ENCODE measurements at regions not wholly inside any gene's neighbourhood (a gene's known extent, or its start where the extent isn't known, plus 50 kb on each side); places are given as distances from the start of the nearest gene placed in this dataset.
"Not testable (repeated sequence)": the region's sequence is repeated elsewhere in the genome, so short reads cannot be mapped to it uniquely, and the experiment has no call there.

DNA sequence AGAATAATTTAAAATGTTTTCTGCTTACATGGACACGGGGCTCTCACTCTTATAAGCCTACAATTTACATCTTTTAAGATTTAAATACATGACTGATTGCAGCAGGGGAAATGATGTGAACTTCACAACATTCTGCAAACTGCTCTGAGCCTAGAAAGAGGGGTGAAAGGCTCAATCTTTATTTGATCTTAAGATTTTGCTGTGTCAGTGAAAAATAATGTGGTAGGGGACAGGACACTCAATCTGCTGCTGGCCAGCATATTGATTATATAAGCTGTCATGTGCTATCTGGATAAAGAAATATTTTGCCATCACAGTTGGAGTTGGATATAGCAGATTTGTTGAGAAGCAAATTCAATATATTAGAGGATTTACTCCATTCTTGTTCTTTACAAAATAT is 2210.5 kb downstream of the PCDH7 start:
- no peak overlapping the region for H3K4me3 ChIP-seq (ENCODE audit: low read depth, low read length)
- no peak for DNase-seq (ENCODE audit: low read depth)

DNA sequence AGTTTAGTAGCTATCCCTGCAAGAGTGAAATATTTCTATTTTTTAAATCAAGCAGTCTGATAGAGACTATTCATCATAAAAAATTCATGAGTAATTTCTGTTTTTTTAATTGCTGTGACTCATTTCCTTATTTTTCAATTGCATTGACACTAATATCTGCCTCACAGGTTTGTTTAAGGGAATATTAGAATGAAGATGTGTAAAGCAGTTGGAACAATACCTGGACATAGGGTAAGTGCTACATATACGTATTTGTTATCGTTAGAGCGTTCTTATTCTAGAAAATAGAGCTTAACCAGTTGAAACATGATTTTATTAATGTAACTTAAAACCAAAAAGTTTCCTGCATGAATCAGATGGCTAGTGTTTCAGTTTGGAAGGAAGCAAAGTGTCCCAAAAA is 2211.3 kb downstream of the PCDH7 start:
- H3K4me3 ChIP-seq (ENCODE audit: low read depth, low read length): no peak overlapping the region
- no peak for DNase-seq (ENCODE audit: low read depth)

DNA sequence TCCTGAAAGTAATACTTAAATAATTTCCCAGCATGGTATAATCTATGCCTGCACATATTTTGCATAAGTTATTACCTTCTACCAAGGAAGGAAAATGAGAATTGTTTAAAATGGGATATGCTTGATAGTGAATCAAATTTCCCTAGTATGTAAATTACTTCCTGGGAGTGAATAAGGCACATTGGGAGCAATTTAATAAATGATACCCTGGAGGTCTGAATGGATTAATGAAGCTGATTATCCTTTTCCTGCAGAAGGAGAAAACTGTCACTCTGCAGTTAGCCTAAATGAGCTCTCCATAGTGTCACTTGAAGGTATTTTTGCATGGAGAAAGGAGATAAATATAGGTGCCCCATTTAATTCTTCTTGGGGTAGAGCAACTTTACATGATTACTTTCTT is 2212.0 kb downstream of the PCDH7 start:
- no peak for DNase-seq (ENCODE audit: low read depth)
- no peak overlapping the region for H3K4me3 ChIP-seq (ENCODE audit: low read depth, low read length)

DNA sequence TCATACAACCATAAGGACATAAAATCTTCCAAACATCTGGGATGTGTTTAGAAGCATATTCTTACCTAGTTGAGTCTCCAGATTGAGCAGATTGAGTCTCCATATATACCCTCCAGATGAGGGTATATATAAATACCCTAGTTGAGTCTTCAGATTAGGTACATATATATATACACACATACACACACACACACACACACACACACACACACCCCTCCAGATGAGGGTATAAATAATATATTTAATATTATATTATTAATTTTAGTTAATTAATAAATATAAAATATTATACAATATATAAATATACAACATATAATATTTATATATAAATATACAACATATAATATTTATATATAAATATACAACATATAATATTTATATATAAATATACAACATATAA is 2219.1 kb downstream of the PCDH7 start:
- H3K4me3 ChIP-seq (ENCODE audit: low read depth, low read length); DNase-seq (ENCODE audit: low read depth): not testable (repeated sequence)

DNA sequence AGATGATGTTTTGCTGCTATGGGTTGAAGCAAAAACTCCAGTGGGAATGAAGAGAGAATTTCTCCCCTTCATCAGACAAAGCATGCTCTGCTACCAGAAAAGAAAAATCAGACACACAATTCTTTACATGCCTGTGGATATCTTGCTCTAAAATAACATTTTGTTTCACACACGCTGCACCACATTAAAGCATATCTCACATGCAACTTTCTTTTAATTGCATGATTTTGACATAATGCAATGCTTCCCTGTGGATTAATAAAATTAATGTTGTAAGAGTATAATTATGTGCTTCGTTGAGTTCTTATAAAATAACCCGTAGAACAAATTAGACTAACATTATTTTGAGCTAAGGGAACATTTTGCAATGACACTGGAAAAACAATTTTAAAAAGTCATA is 2230.7 kb downstream of the PCDH7 start:
- no peak for DNase-seq (ENCODE audit: low read depth)
- no peak overlapping the region for H3K4me3 ChIP-seq (ENCODE audit: low read depth, low read length)

DNA sequence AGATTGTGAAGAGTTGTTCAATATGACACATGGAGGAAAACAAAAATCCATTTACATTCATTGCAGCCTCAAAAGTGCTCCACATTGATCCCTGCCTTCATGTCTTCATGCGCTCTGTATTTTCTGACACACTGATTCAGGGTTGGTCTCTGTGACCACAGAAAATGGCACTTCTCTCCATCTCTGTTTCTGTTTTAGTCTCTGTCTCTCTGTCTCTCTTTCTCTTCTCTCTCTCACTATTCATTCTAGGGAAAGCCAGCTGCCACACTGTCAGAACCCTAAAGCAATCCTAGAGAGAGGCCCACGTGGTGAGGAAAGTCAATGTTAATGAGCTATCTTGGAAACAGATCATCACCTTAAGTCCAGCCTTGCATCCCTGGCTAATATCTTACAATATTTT is 2238.4 kb downstream of the PCDH7 start:
- DNase-seq (ENCODE audit: low read depth): no peak
- H3K4me3 ChIP-seq (ENCODE audit: low read depth, low read length): no peak overlapping the region

DNA sequence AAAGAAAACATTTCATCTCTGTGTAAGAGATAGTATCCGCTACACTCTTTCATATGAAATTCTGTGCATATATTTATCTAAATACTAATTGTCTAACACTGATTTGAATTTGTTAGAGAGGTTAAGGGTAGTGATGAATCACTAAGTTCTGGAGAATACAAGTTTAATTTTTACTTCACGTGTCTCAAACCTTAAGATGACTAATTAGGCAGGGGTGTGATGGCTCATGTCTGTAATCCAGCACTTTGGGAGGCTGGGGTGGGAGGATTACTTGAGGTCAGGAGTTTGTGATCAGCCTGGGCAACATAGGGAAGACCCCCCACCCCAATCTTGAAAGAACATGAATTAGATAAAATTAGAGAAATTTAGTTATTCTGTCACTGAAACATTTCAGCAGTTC is 2241.9 kb downstream of the PCDH7 start:
- H3K4me3 ChIP-seq (ENCODE audit: low read depth, low read length): no peak overlapping the region
- DNase-seq (ENCODE audit: low read depth): no peak

DNA sequence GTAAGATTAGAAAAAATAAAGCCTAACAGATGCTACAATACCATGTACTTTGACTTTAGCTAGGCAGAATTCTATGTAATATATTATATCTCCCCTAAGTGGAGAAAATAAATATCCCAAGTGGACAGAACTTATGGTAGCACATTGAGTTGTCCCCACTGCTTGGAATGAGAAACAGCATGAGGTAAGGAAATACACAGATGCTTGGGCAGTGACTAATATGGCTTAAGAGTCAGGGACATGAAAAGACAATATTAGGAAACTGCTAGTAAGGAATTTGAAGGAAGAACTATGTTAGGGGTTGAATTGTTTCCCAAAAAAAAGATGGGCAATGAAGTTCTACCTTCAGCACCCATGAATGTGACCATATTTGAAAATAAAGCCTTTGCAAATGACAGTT is 2265.1 kb downstream of the PCDH7 start:
- H3K4me3 ChIP-seq (ENCODE audit: low read depth, low read length): no peak overlapping the region
- peak; percentile 41 for DNase-seq (ENCODE audit: low read depth)

DNA sequence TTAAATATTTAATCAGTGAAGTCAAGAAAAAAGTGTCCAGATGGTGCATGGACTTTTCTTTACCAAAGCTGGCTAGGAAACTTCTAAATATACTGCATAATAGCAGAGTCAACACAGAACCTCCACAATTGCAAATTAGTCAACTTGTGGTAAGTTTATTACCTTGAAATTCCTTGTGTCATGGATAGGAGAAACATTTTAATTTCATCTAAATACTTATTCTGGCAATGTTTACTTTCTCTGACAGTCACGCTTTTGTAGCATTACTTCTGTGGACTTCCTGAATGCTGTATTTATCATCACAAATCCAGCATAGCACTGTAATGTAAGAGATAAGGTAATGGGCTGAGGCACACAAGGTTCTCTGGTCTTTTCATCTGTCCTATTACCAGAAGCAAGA is 2266.1 kb downstream of the PCDH7 start:
- H3K4me3 ChIP-seq (ENCODE audit: low read depth, low read length): no peak overlapping the region
- DNase-seq (ENCODE audit: low read depth): no peak

DNA sequence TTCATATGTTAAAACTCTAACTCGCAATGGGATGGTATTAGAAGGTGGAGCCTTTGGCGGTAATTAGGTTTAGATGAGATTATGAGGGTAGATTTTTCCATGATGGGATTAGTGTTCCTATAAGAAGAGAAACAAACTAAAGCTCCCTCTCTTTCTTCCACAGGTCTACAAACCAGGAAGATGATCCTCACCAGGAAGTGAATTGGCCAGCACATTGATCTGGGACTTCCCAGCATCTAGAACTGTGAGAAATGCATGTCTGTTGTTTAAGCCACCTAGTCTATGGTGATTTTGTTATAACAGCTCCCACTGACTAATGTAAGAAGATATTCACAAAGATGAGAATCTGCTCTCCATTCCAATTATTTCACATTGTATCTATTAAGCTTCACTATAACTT is 2266.9 kb downstream of the PCDH7 start:
- DNase-seq (ENCODE audit: low read depth): no peak

DNA sequence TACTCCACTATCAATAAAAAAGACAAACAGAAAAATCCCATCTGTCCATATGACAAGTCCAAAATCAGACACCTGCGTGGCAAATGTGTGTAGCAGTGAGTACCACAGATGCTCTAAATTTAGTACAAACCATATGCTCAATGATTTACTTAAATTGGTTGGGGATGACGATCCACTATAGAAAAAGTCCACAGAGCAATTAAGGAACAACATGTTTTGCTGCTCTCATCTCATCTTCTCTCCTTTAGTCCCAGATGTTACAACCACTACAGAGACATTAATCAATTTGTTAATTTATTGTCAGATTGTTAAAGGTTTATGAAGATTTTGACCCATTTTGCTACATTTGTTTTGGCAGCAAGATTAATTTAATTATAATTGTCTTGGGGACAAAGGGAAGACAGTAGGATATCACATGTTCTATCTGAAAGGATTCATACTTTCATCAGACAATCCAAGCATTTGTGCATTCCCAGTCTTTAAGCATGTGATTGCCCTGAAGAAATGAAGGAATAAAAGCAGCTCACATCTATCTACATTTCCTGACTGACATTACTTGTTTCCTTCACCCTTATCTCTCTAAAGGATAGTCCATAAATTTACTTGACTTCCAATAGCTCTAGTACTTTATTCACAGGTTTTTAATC is 2268.1 kb downstream of the PCDH7 start:
- no peak for DNase-seq (ENCODE audit: low read depth)
- no peak overlapping the region for H3K4me3 ChIP-seq (ENCODE audit: low read depth, low read length)

More for the DNA sequence above, 2266.9 kb downstream of the PCDH7 start:
- H3K4me3 ChIP-seq (ENCODE audit: low read depth, low read length): no peak overlapping the region

DNA sequence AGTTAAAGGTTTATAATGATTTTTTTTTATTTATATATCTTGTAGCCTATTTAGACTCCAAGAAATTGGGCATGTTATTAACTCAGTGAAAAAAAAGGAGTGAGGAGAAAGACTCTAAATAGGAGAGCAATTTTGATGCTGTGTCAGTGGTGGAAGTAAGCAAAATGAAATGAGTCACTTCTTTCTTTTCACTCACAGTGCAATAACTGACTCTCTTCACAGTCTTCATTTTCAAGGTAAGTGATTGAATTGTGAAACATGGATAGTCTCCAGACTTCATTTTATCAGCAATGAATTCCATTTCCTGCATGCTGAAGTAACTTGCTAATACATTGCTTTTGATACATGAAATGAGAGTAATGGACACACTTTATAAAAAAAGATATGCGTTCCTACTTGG is 2271.5 kb downstream of the PCDH7 start:
- DNase-seq (ENCODE audit: low read depth): no peak
- no peak overlapping the region for H3K4me3 ChIP-seq (ENCODE audit: low read depth, low read length)

DNA sequence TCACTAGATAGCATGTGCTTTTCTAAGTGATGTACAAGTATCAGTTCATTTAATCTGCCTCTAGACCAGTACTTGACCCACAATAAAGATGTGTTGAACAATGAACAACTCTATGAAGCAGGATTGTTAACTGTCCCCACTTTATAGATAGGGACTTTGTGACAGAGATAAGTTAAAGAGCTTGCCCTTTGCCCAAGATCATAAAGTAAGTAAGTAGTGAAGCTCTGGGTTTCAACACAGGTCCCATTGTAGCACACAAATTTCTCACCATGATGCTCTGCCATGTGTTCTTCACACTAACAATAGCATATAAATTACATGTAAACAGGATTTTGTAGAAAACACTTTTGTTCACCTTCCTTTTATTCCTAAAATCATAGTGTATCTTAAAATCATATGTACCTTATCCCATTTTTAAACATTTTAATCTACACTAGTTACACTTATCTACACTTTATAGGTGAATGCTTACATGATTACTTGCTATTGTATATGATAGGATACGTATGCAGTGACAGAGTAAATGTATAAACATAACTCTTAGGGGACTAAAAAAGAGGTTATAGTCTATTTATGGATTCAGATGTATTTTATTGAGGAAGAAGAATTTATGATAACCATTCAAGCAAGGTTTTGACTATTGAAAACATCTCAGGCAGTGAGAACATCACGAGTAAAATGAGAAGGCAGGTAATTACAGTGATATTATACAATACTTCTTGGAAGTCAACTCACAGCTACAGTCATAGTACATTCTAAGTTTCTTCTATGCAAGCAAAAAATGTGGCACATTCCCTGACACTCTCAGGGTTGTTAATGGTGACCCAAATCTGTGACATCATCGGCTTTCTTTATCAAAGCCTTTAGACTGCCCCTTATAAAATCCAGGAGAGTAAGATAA is 2275.1 kb downstream of the PCDH7 start:
- no peak for DNase-seq (ENCODE audit: low read depth)

DNA sequence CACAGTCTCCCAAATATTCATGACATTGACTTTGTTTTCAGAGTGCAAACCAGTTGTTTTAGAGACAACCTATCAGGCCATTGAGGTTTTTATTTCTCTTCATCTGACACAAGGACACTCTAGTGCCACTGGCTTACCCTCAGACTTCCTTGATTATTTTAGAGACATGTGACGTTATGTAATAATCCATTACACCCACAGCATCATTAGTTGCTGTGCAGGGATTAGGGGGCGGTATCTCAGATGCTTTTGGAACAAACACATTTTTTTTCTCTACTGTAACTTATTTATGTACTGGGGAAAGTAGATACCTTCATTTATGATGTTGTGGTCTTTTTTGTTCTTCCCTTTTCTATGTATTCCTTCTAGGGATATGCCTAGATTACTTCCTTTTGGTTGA is 2293.1 kb downstream of the PCDH7 start:
- DNase-seq (ENCODE audit: low read depth): no peak

More for the DNA sequence above, 2275.1 kb downstream of the PCDH7 start:
- H3K4me3 ChIP-seq (ENCODE audit: low read depth, low read length): no peak overlapping the region

DNA sequence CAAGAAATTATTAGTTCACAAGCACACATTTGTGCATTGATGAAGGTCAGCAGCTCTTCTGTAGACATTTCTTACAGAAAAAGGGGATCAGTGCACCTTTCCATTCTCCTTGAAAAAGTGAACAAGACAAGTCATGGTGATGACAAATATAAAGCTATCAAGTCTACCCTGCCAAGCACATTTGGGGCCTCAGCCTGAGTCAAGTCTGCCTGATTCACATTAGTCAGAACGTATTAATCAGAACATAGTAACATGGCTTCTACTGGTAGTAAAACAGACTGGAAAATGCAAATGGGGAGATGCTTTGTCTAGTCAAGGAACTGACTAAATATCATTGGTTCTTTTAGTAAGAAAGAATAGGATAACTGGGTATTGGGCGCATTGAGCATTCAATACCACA is 2305.1 kb downstream of the PCDH7 start:
- DNase-seq (ENCODE audit: low read depth): no peak

More for the DNA sequence above, 2293.1 kb downstream of the PCDH7 start:
- H3K4me3 ChIP-seq (ENCODE audit: low read depth, low read length): no peak overlapping the region

DNA sequence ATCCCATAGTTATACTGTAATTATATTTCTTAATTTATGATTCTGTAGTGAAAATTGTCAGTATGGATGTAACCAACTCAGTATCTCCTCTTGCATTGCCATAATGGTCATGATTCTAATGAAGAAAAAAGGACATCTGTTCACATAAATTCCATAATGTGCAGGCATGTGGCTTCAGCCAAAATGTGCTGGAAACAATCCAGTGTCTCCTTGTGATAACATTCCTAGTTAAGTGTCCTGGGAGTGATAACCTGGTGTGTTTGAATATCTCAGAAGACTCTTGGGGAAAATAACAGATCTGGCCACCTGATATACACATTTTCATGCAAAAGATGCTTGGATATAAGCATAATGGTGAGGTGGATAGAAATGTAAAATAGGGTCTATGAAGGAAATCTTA is 2309.8 kb downstream of the PCDH7 start:
- H3K4me3 ChIP-seq (ENCODE audit: low read depth, low read length): no peak overlapping the region
- no peak for DNase-seq (ENCODE audit: low read depth)

More for the DNA sequence above, 2305.1 kb downstream of the PCDH7 start:
- H3K4me3 ChIP-seq (ENCODE audit: low read depth, low read length): no peak overlapping the region

DNA sequence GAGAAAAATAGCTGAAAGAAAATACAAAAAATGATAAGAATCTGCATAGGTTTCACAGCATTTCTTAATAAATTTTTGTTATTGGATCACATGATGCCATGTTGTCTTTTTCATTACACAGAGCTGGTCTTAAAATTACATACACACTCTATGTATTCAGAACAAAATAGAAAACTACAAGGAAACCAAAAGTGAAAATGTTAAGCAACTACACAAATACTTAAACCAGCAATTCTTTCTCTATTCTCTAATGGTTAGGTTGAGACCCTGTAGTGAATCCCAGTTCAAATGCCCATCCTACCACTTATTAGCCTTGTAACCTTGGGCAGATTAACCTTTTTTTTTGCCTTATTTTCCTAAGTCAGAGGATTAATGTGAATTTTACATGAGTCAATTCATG is 2311.2 kb downstream of the PCDH7 start:
- DNase-seq (ENCODE audit: low read depth): no peak
- no peak overlapping the region for H3K4me3 ChIP-seq (ENCODE audit: low read depth, low read length)

DNA sequence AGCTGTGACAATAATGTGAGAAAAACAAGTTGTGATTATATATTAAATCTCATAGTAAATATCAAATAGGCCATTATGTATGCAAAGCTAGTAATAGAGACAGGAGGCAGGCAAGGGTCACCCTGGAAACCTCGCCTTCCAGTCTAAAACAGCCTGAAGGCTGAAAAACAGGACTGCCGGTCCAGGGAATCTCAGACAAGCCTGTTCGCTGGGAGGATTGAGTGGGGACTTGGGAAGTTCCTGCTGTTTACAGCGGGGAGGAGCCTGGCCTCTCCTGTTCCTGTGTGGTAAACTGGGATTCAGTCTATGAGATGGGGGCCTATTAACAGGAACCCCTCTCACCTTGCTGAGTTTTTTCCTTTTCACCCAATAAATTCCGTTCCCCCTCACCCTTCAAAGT is 2317.3 kb downstream of the PCDH7 start:
- no peak for DNase-seq (ENCODE audit: low read depth)
- H3K4me3 ChIP-seq (ENCODE audit: low read depth, low read length): no peak overlapping the region

DNA sequence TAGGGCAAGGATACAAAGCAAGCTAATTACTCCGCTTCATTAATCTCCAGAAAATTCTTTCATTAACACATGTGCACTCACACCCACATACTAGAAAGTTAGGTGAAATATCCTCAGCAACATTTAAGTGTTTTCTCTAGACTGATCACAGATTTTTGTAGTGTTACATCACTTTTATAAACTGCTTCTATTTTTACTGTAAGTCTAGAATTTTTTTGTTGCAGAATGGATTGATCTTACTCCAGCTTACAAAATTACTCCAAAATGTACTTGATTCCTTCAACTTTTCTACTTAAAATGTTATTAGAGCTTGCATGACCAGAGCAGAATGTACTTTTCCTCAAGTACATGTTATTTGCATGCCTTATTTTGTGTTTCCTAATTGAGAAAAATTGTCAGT is 2325.2 kb downstream of the PCDH7 start:
- no peak for DNase-seq (ENCODE audit: low read depth)
- no peak overlapping the region for H3K4me3 ChIP-seq (ENCODE audit: low read depth, low read length)

DNA sequence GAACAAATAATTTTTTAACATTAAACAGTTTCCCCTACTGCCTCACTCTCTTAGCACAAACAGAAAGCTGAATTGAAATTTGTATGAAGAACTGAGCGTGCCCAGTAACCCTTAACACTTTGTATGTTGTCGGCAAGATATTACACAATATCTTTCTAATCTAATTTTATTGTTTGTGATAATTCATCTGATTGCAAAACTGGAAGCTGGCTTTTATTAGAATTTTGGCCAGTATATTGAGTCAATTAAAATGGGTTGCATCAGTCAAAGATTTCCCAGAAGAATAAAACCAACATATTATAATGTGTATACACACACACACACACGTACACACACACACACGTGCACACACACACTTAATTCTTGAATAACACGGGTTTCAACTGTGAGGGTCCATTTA is 2332.1 kb downstream of the PCDH7 start:
- DNase-seq (ENCODE audit: low read depth): no peak
- no peak overlapping the region for H3K4me3 ChIP-seq (ENCODE audit: low read depth, low read length)

DNA sequence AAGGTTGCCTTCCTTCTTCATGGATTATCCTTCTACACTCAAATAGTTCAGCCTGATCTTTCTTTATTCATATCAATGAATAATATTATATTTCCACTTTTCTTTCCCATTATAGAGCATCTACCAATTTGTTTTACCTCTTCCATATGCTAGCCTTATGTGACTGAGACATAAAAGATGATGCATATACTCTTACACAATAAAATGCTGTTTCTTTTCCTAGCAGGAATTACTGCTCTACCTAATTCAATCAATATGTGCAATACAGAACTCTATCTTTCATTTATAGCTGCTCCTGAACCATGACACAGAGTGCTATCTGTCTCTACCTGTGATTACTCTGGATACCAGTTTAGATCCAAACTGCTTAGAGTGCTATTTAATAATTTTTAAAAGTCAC is 2334.0 kb downstream of the PCDH7 start:
- no peak for DNase-seq (ENCODE audit: low read depth)
- H3K4me3 ChIP-seq (ENCODE audit: low read depth, low read length): no peak overlapping the region
